ENCODE measurements at regions not wholly inside any gene's neighbourhood (a gene's known extent, or its start where the extent isn't known, plus 50 kb on each side); places are given as distances from the start of the nearest gene placed in this dataset.

DNA sequence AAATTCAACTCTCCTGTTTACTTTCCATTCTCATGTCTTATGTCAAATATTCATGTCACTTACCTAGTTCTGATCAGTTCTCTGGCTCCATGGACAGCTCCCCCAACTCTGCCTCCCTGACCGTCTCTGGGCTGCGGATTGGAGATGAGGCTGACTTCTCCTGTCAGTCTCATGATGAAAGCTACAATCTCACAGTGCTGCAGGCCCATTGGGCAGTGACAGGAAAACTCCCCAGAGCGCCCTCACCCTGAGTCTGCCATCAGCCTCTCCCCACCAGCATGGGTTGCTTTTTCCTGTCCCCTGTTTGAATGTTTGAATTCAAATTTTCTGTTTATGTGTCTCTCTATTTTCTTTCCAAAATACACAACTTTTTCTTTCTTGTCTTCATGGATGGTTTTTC, 63.8 kb upstream of the TOP3B start:
- Histone ChIP-seq H3K9me3 (ENCODE audit: low read depth, low read length, poor library complexity, severe bottlenecking) (no peaks in the 10 kb centered on the region), H3K4me1 (ENCODE audit: insufficient read depth, low read length, poor library complexity, severe bottlenecking) (no peaks in the 10 kb centered on the region), H3K27me3 (replicated peaks; ENCODE audit: insufficient read depth, low read depth, low read length, poor library complexity) (peaks cover 4% of the 10 kb centered on the region), H3K4me3 (ENCODE audit: low read depth, low read length, poor library complexity, severe bottlenecking) (no peak overlapping the region), H3K27ac (ENCODE audit: low read depth, low read length, poor library complexity, severe bottlenecking) (no peak overlapping the region), H3K36me3 (ENCODE audit: insufficient read depth, low read length, poor library complexity, severe bottlenecking) (no peaks in the 10 kb centered on the region)
- DNase-seq (ENCODE audit: low spot score) = no peak
- BruUV-seq (replicated peaks) = no TSS peak
- ChIA-PET CTCF (no interaction called here), POLR2A (ENCODE audit: low non-redundant PET) (no interaction called here)
- TF ChIP-seq EZH2 (IDR thresholded peaks at IDR 0.05; ENCODE audit: borderline replicate concordance, low read depth, low read length, poor library complexity, severe bottlenecking) = no peak
- TF ChIP-seq, protein P1, sequence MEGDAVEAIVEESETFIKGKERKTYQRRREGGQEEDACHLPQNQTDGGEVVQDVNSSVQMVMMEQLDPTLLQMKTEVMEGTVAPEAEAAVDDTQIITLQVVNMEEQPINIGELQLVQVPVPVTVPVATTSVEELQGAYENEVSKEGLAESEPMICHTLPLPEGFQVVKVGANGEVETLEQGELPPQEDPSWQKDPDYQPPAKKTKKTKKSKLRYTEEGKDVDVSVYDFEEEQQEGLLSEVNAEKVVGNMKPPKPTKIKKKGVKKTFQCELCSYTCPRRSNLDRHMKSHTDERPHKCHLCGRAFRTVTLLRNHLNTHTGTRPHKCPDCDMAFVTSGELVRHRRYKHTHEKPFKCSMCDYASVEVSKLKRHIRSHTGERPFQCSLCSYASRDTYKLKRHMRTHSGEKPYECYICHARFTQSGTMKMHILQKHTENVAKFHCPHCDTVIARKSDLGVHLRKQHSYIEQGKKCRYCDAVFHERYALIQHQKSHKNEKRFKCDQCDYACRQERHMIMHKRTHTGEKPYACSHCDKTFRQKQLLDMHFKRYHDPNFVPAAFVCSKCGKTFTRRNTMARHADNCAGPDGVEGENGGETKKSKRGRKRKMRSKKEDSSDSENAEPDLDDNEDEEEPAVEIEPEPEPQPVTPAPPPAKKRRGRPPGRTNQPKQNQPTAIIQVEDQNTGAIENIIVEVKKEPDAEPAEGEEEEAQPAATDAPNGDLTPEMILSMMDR (conservative IDR thresholded peaks at IDR 0.05; ENCODE audit: low read depth, low read length) = no peak
- intact Hi-C loops (cut with micrococcal nuclease; ENCODE audit: unreplicated experiment) = no loop called here

GRCh38 chr22:22045571-22046335, 63.2 kb upstream of the TOP3B start:
- Histone ChIP-seq H3K27me3 (replicated peaks; ENCODE audit: insufficient read depth, low read depth, low read length, poor library complexity) (peaks cover 9% of the 10 kb centered on the region), H3K4me3 (ENCODE audit: low read depth, low read length, poor library complexity, severe bottlenecking) (no peak overlapping the region), H3K36me3 (ENCODE audit: insufficient read depth, low read length, poor library complexity, severe bottlenecking) (no peaks in the 10 kb centered on the region), H3K9me3 (ENCODE audit: low read depth, low read length, poor library complexity, severe bottlenecking) (no peaks in the 10 kb centered on the region), H3K4me1 (ENCODE audit: insufficient read depth, low read length, poor library complexity, severe bottlenecking) (no peaks in the 10 kb centered on the region), H3K27ac (ENCODE audit: low read depth, low read length, poor library complexity, severe bottlenecking) (no peak overlapping the region)
- POLR2A ChIA-PET (ENCODE audit: low non-redundant PET) = interaction anchor here (0.6 kb wide), 2 partner anchors 112 to 365 kb away, joined by 4 to 12 read pairs; no protein-coding TSS in a partner anchor
- BruUV-seq (replicated peaks) = no TSS peak
- TF ChIP-seq, protein P1 (conservative IDR thresholded peaks at IDR 0.05; ENCODE audit: low read depth, low read length) = no peak
- no peak for TF ChIP-seq EZH2 (IDR thresholded peaks at IDR 0.05; ENCODE audit: borderline replicate concordance, low read depth, low read length, poor library complexity, severe bottlenecking)
- CTCF ChIA-PET = no interaction called here
- intact Hi-C loops (cut with micrococcal nuclease; ENCODE audit: unreplicated experiment) = no loop called here
- DNase-seq (ENCODE audit: low spot score) = no peak

GRCh38 chr22:22044153-22044552, 61.6 kb upstream of the TOP3B start:
- intact Hi-C loops (cut with micrococcal nuclease; ENCODE audit: unreplicated experiment) = no loop called here
- Histone ChIP-seq H3K36me3 (ENCODE audit: insufficient read depth, low read length, poor library complexity, severe bottlenecking) (no peaks in the 10 kb centered on the region), H3K4me3 (ENCODE audit: low read depth, low read length, poor library complexity, severe bottlenecking) (no peak overlapping the region), H3K27ac (ENCODE audit: low read depth, low read length, poor library complexity, severe bottlenecking) (no peak overlapping the region), H3K27me3 (replicated peaks; ENCODE audit: insufficient read depth, low read depth, low read length, poor library complexity) (peaks cover 10% of the 10 kb centered on the region), H3K9me3 (ENCODE audit: low read depth, low read length, poor library complexity, severe bottlenecking) (no peaks in the 10 kb centered on the region), H3K4me1 (ENCODE audit: insufficient read depth, low read length, poor library complexity, severe bottlenecking) (no peaks in the 10 kb centered on the region)
- CTCF ChIA-PET = no interaction called here
- no TSS peak for BruUV-seq (replicated peaks)
- no peak for DNase-seq (ENCODE audit: low spot score)
- TF ChIP-seq, protein P1 (conservative IDR thresholded peaks at IDR 0.05; ENCODE audit: low read depth, low read length) = no peak
- TF ChIP-seq EZH2 (IDR thresholded peaks at IDR 0.05; ENCODE audit: borderline replicate concordance, low read depth, low read length, poor library complexity, severe bottlenecking) = no peak
- POLR2A ChIA-PET (ENCODE audit: low non-redundant PET) = no interaction called here

All from A673 (cell line).